ENCODE measurements at regions not wholly inside any gene's neighbourhood (a gene's known extent, or its start where the extent isn't known, plus 50 kb on each side); places are given as distances from the start of the nearest gene placed in this dataset.

DNA sequence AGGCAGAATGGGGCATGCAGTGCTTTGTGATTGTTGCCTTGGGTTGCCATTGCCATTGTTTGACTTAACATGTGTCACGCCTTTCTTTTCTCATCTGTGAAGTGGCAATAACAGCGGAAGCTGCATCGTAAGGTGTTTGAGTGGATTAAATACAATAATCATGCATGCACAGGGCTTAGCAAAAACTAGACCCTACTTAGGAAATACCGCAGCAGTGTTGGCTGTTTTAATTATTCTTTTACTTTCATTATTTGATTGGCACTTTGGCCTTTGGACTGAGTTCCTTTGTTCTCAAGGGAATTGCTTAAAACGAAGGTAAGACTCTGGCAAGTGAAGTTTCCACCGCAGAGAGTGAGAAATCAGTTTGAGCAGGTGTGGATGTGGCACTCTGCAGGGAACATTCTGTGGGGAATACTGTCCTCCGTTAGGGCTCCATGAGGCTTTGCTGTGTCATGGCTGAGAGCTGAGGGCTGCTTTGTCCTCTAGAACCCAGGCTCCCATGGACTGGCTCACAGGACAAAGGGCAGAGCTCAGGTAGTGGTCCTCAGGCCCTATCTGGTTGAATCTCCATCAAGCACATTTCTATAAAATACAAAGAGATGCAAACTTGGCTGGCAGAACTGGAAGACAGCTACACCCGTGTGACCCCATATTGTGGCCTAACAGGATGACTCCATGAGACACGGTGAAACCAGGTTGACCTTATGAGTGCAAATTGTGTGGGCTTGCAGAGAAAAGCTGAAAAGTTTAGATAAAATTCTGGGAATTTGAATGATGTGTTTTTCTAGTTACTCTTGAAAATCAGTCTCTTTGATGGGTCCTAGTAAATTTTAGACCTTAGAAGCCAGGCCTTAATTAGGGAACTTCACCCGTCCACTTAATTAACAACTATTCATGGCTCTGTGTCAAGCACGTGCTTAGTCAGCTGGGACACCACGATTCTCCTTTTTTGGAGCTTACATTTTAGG is 407.2 kb downstream of the KCNRG start:
- no peak for TF ChIP-seq ZNF70 (CRISPR knock-in tag; IDR thresholded peaks at IDR 0.05)
- no peak for TF ChIP-seq ZFP30 (CRISPR knock-in tag; IDR thresholded peaks at IDR 0.05)
- TF ChIP-seq ARNTL (CRISPR knock-in tag; IDR thresholded peaks at IDR 0.05; ENCODE audit: borderline replicate concordance, low read depth): no peak
- TF ChIP-seq, protein P1, sequence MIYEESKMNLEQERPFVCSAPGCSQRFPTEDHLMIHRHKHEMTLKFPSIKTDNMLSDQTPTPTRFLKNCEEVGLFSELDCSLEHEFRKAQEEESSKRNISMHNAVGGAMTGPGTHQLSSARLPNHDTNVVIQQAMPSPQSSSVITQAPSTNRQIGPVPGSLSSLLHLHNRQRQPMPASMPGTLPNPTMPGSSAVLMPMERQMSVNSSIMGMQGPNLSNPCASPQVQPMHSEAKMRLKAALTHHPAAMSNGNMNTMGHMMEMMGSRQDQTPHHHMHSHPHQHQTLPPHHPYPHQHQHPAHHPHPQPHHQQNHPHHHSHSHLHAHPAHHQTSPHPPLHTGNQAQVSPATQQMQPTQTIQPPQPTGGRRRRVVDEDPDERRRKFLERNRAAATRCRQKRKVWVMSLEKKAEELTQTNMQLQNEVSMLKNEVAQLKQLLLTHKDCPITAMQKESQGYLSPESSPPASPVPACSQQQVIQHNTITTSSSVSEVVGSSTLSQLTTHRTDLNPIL (CRISPR knock-in tag; IDR thresholded peaks at IDR 0.05; ENCODE audit: low read depth): no peak
- no peak for TF ChIP-seq TCF4 (CRISPR knock-in tag; IDR thresholded peaks at IDR 0.05; ENCODE audit: borderline replicate concordance)
- no peak for TF ChIP-seq PATZ1 (CRISPR knock-in tag; IDR thresholded peaks at IDR 0.05; ENCODE audit: borderline replicate concordance)
- TF ChIP-seq RARB (CRISPR knock-in tag; IDR thresholded peaks at IDR 0.05): no peak
- TF ChIP-seq BACH2 (CRISPR knock-in tag; IDR thresholded peaks at IDR 0.05; ENCODE audit: borderline replicate concordance): no peak
- TF ChIP-seq PPARA (CRISPR knock-in tag; IDR thresholded peaks at IDR 0.05; ENCODE audit: borderline replicate concordance): no peak
- no peak for TF ChIP-seq ZFP3 (CRISPR knock-in tag; IDR thresholded peaks at IDR 0.05)

All from SK-N-SH treated with all-trans-retinoic acid at 6 μM for 48 hours (cell line).